BLaER1 (cell line): ENCODE measurements at regions not wholly inside any gene's neighbourhood (a gene's known extent, or its start where the extent isn't known, plus 50 kb on each side); places are given as distances from the start of the nearest gene placed in this dataset.
"Not testable (repeated sequence)": the region's sequence is repeated elsewhere in the genome, so short reads cannot be mapped to it uniquely, and the experiment has no call there.

Source experiments
- H3K27ac ChIP-seq: shearing (Covaris generic); formaldehyde crosslinking; 2 replicates; pipeline ENCODE4 v1.8.1; 2022
- H3K27me3 ChIP-seq: shearing (Covaris generic); formaldehyde crosslinking; 2 replicates; pipeline ENCODE4 v1.8.1; 2022
- H3K36me3 ChIP-seq: shearing (Covaris generic); formaldehyde crosslinking; 2 replicates; pipeline ENCODE4 v1.8.1; 2022
- H3K4me1 ChIP-seq: shearing (Covaris generic); formaldehyde crosslinking; 2 replicates; pipeline ENCODE4 v1.8.1; 2022
- H3K4me2 ChIP-seq: shearing (Covaris generic); formaldehyde crosslinking; 2 replicates; pipeline ENCODE4 v1.8.1; 2022
- H3K4me3 ChIP-seq: shearing (Covaris generic); formaldehyde crosslinking; 2 replicates; pipeline ENCODE4 v1.8.1; 2022
- H3K9ac ChIP-seq: shearing (Covaris generic); formaldehyde crosslinking; 2 replicates; pipeline ENCODE4 v1.8.1; 2022
- H3K9me3 ChIP-seq: shearing (Covaris generic); formaldehyde crosslinking; 2 replicates; pipeline ENCODE4 v1.8.1; 2022
- H4K20me1 ChIP-seq: shearing (Covaris generic); formaldehyde crosslinking; 2 replicates; pipeline ENCODE4 v1.8.1; 2022
- Cebpa-rat ChIP-seq: shearing (Covaris generic); IDR thresholded peaks from 2 replicates; pipeline ENCODE4 v1.8.1; 2022

- Histone ChIP-seq H3K27ac (no peak overlapping the region), H3K36me3 (no peaks in the 10 kb centered on the region), H3K4me2 (no peak overlapping the region), H3K9me3 (no peaks in the 10 kb centered on the region), H3K27me3 (no peaks in the 10 kb centered on the region), H4K20me1 (no peaks in the 10 kb centered on the region), H3K4me1 (no peaks in the 10 kb centered on the region), H3K4me3 (no peak overlapping the region), H3K9ac (no peak overlapping the region)
- TF ChIP-seq Cebpa-rat: no peak
Measured at GRCh38 chr11:81245791-81246190, 1487.9 kb downstream of the FAM181B start.

DNA sequence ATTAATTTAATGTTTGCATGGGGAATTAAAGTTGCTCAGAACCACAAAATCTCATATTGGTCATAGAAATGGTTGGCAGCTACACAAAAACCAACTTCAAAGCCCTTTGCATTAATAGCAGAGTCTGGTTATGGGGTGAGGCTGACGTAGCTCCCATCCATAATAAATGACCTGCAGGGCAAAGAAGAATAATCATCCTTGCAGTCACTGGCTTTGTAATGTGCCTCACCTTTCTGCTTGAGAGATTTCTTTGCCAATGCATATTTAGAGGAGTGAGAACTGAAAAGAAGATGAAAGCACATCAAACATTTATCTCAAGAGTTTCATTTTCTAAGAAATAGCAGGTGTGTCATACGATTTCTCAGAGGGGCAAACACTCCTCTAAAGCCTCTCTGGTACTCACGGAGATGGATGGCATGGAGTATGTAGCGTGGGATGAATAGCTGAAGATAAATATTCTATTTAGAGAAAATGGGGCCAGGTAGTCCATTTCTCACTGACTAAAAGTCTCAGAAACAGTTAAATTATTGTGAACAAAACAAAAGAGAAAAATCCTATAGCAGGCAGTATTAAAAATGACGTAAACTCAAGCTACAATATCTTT lies 1491.9 kb downstream of the FAM181B start:
- Histone ChIP-seq H3K36me3 (no peaks in the 10 kb centered on the region), H3K4me2 (no peak overlapping the region), H4K20me1 (no peaks in the 10 kb centered on the region), H3K9ac (no peak overlapping the region), H3K9me3 (no peaks in the 10 kb centered on the region), H3K4me3 (no peak overlapping the region), H3K4me1 (no peaks in the 10 kb centered on the region), H3K27me3 (no peaks in the 10 kb centered on the region), H3K27ac (no peak overlapping the region)
- no peak for TF ChIP-seq Cebpa-rat

DNA sequence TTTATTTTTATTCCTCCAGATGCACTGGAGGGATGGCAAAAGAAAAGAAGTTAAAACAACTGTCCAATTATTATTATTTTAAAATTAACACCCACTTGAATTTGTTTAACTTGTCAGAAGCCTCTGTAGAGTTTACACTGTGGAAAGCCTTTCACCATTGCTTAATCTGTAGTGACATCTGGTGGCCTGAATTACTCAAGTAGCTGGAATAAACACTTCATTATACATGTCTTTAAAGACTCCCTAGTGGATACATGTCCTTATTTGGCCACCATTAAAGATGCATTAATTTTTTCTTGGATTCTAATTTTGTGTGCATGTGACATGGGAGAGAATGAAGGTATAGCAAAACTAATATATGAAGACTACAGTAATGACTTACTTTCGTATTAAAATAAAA lies 1496.5 kb downstream of the FAM181B start:
- no peaks in the 10 kb centered on the region for H4K20me1 ChIP-seq
- no peak overlapping the region for H3K4me3 ChIP-seq
- peaks cover 2% of the 10 kb centered on the region; the same call in 1 of the 2 replicates for H3K4me1 ChIP-seq
- no peak for TF ChIP-seq Cebpa-rat
- H3K36me3 ChIP-seq: no peaks in the 10 kb centered on the region
- no peak overlapping the region for H3K4me2 ChIP-seq
- H3K9ac ChIP-seq: no peak overlapping the region
- no peaks in the 10 kb centered on the region for H3K9me3 ChIP-seq
- no peaks in the 10 kb centered on the region for H3K27me3 ChIP-seq
- H3K27ac ChIP-seq: no peak overlapping the region

DNA sequence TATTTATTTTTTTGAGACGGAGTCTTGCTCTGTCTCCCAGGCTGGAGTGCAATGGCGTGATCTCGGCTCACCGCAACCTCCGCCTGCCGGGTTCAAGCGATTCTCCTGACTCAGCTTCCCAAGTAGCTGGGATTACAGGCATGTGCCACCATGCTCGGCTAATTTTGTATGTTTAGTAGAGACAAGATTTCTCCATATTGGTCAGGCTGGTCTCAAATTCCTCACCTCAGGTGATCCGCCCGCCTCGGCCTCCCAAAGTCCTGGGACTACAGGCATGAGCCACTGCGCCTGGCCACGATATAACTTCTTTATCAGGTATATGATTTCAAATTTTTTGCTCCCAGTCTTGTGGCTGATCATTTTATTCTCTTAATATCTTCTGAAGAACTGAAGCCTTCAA lies 1506.3 kb downstream of the FAM181B start:
- not testable (repeated sequence) for H3K4me3 ChIP-seq, H3K9me3 ChIP-seq, H3K9ac ChIP-seq, H3K27ac ChIP-seq, H3K4me2 ChIP-seq, H3K36me3 ChIP-seq, H3K27me3 ChIP-seq, H4K20me1 ChIP-seq
- peaks cover 12% of the 10 kb centered on the region; the same call in 1 of the 2 replicates for H3K4me1 ChIP-seq

GRCh38 chr11:81224396-81224795 lies 1509.3 kb downstream of the FAM181B start:
- Histone ChIP-seq H3K4me2 (no peak overlapping the region), H3K4me3 (no peak overlapping the region), H3K27me3 (no peaks in the 10 kb centered on the region), H3K9me3 (no peaks in the 10 kb centered on the region), H4K20me1 (no peaks in the 10 kb centered on the region), H3K36me3 (no peaks in the 10 kb centered on the region), H3K4me1 (no peaks in the 10 kb centered on the region), H3K27ac (no peak overlapping the region), H3K9ac (no peak overlapping the region)
- no peak for TF ChIP-seq Cebpa-rat

DNA sequence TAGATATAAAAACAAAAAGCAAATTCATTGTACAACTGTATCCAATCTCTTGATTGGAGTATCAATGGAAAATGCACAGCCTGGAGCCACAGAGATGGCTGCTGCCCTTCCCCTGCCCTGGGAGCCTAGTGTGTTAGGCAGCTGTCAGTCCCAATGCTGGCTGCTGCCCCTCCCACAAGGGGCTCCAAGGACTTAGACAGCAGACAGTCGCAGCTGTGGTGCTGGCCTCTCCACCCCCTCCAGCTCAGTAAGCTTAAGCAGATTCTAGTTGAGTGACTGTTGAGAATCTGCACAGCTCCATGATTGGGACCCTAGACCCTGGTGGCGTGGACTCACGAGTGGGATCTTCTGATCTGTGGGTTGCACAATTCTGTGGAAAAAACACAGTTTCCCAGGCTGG lies 1511.2 kb downstream of the FAM181B start:
- TF ChIP-seq Cebpa-rat: no peak
- Histone ChIP-seq H3K9ac (no peak overlapping the region), H3K27me3 (no peaks in the 10 kb centered on the region)

DNA sequence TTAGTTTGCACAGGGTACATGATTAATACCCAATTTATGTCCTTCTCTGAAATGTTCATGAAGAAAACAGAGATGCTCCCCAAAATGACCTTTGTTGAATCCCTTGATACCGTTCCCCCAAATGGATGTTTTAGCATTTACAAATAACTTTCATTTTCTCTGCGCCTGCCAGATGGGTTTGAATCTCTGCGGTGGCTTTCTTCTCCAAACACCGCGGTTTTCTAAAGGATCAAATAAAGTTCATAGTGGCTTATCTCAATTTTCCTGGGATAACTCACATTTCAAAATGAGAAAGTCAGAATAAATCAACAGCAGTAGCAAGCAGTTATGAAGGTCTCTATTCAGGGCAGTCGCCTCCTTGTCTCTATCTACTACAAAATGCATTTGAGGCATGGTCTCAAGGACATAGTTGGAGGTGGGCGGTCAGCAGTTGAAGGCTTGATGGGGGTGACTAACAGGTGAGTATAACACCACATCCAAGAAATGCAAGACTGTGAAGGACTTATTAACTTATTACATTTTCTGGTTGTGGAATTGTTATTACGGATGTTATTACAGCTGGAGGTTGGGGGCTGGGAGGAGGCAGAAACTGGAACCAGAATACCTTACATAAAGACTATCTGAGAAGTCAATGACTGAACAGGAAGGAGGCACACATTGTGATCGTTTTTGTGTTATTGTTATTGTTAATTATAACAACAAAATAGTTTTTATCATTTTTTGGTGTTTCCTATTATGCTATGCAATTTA lies 1513.3 kb downstream of the FAM181B start:
- Histone ChIP-seq H3K27ac (no peak overlapping the region), H3K36me3 (no peaks in the 10 kb centered on the region), H3K9me3 (no peaks in the 10 kb centered on the region), H3K4me3 (no peak overlapping the region), H3K9ac (no peak overlapping the region), H4K20me1 (no peaks in the 10 kb centered on the region), H3K4me2 (no peak overlapping the region), H3K27me3 (no peaks in the 10 kb centered on the region), H3K4me1 (no peaks in the 10 kb centered on the region)
- TF ChIP-seq Cebpa-rat: no peak

More for the DNA sequence above, 1511.2 kb downstream of the FAM181B start:
- Histone ChIP-seq H3K27ac (no peak overlapping the region), H3K4me1 (no peaks in the 10 kb centered on the region), H4K20me1 (no peaks in the 10 kb centered on the region), H3K4me3 (no peak overlapping the region), H3K4me2 (no peak overlapping the region), H3K36me3 (no peaks in the 10 kb centered on the region), H3K9me3 (no peaks in the 10 kb centered on the region)

DNA sequence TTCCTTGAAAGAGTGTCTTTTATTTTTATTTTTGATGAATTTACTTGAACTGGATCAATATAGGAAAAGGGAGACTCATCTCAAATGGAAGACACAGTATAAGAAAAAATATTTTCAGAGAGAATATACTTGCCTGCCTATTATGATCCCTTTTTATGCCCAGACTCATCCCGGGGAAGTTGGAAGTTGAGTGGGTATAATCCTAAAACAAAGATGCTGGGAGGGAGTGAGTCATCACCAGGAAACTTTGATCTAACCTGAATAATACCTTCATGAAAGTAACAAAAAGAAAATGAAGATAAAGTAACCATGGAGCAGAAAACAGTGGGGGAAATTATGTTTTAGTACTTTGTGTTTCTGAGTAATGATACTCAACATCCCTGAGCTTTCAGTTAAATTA lies 1514.0 kb downstream of the FAM181B start:
- Histone ChIP-seq H3K9ac (no peak overlapping the region), H3K27ac (no peak overlapping the region), H3K4me3 (no peak overlapping the region), H3K4me2 (no peak overlapping the region), H3K27me3 (no peaks in the 10 kb centered on the region), H3K4me1 (no peaks in the 10 kb centered on the region), H3K9me3 (no peaks in the 10 kb centered on the region), H4K20me1 (no peaks in the 10 kb centered on the region), H3K36me3 (no peaks in the 10 kb centered on the region)
- no peak for TF ChIP-seq Cebpa-rat

DNA sequence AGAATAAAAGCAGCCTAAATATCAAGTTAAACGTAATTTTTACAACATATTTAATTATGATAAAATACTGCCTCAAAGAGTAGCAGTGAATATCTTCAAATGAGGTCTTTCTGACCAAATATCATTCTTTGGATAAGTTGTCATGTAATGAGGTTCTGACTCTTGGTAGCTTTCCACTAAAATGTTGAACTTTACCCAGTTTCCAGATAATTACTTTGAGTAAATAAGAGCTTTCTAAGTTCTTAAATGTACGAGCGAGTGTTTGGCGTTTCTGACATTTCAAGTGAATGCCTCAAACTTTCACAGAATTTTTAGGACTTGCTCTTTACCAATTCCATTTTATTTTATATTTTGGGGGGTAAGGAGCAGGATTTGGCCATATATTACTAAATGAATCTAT lies 1515.2 kb downstream of the FAM181B start:
- Histone ChIP-seq H3K36me3 (no peaks in the 10 kb centered on the region), H3K9ac (no peak overlapping the region), H3K4me3 (no peak overlapping the region), H3K4me1 (no peaks in the 10 kb centered on the region), H3K27me3 (no peaks in the 10 kb centered on the region), H3K27ac (no peak overlapping the region), H4K20me1 (no peaks in the 10 kb centered on the region), H3K4me2 (no peak overlapping the region), H3K9me3 (peaks cover 11% of the 10 kb centered on the region; the same call in 1 of the 2 replicates)
- TF ChIP-seq Cebpa-rat: no peak

GRCh38 chr11:81211050-81211449 lies 1522.6 kb downstream of the FAM181B start:
- Histone ChIP-seq H3K4me2 (no peak overlapping the region), H3K4me1 (no peaks in the 10 kb centered on the region), H3K27ac (no peak overlapping the region), H3K27me3 (no peaks in the 10 kb centered on the region), H3K9me3 (peaks cover 24% of the 10 kb centered on the region), H3K36me3 (no peaks in the 10 kb centered on the region), H4K20me1 (no peaks in the 10 kb centered on the region), H3K9ac (no peak overlapping the region), H3K4me3 (no peak overlapping the region)
- TF ChIP-seq Cebpa-rat: no peak
